BE2C (cell line): ENCODE measurements at regions not wholly inside any gene's neighbourhood (a gene's known extent, or its start where the extent isn't known, plus 50 kb on each side); places are given as distances from the start of the nearest gene placed in this dataset.

Source experiments
- DNase-seq: peaks from one replicate; pipeline ENCODE4 v3.0.0-alpha.2; 2020
- H3K27me3 ChIP-seq: fragments of 250-450 bp; sonication (Bioruptor Pico); 2 replicates; pipeline ENCODE4 v1.5.1; 2020; ENCODE audit warnings: mild to moderate bottlenecking
- H3K36me3 ChIP-seq: fragments of 250-450 bp; sonication (Bioruptor Pico); 2 replicates; pipeline ENCODE4 v1.5.1; 2020; ENCODE audit warnings: mild to moderate bottlenecking
- H3K4me1 ChIP-seq: fragments of 250-450 bp; sonication (Bioruptor Pico); 2 replicates; pipeline ENCODE4 v1.5.1; 2020
- H3K4me3 ChIP-seq: 2 replicates; pipeline ENCODE4 v1.5.1; 2011; ENCODE audit warnings: low read depth, low read length
- H3K9me3 ChIP-seq: fragments of 250-450 bp; sonication (Bioruptor Pico); 2 replicates; pipeline ENCODE4 v1.5.1; 2020
- CTCF ChIP-seq: IDR thresholded peaks from 2 replicates; pipeline ENCODE4 v1.5.1; 2012; ENCODE audit warnings: mild to moderate bottlenecking, low read depth, low read length

GRCh38 chr20:33908336-33908735 is 85.4 kb upstream of the RALY start:
- Histone ChIP-seq H3K4me1 (no peaks in the 10 kb centered on the region; the same call in 1 of the 2 replicates), H3K36me3 (no peaks in the 10 kb centered on the region), H3K27me3 (no peaks in the 10 kb centered on the region), H3K9me3 (no peaks in the 10 kb centered on the region), H3K4me3 (no peak overlapping the region)
- DNase-seq, result peak; percentile 71
- no peak for TF ChIP-seq CTCF

GRCh38 chr20:33908868-33909267 is 84.8 kb upstream of the RALY start:
- no peaks in the 10 kb centered on the region for H3K9me3 ChIP-seq

GRCh38 chr20:33909331-33909921 is 84.3 kb upstream of the RALY start:
- H3K4me3 ChIP-seq, result no peak overlapping the region
- H3K36me3 ChIP-seq, result no peaks in the 10 kb centered on the region
- no peaks in the 10 kb centered on the region for H3K9me3 ChIP-seq
- no peak for TF ChIP-seq CTCF
- DNase-seq, result no peak
- H3K27me3 ChIP-seq, result no peaks in the 10 kb centered on the region
- H3K4me1 ChIP-seq, result no peaks in the 10 kb centered on the region; the same call in 1 of the 2 replicates

More at GRCh38 chr20:33908868-33909267, 84.8 kb upstream of the RALY start:
- Histone ChIP-seq H3K4me3 (no peak overlapping the region), H3K27me3 (no peaks in the 10 kb centered on the region), H3K4me1 (no peaks in the 10 kb centered on the region; the same call in 1 of the 2 replicates), H3K36me3 (no peaks in the 10 kb centered on the region)
- TF ChIP-seq CTCF, result no peak
- no peak for DNase-seq

DNA sequence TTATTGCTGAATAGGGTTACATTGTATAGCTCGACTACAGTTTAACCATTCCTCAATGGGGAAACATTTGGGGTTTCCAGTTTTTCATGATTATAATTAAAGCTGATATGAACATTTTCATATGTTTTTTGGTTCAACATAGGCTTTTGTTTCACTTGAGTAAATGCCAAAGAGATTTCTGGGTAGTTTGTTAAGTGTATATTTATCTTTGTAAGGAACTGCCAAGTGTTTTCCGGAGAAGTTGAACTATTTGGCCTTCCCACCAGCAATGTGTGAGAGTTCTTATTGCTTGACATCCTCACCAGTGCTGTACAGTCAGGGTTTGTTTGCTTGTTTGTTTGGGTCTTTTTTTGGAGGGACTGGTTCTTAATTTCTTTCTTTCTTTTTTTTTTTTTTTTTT is 83.7 kb upstream of the RALY start:
- Histone ChIP-seq H3K4me1 (no peaks in the 10 kb centered on the region; the same call in 1 of the 2 replicates), H3K36me3 (no peaks in the 10 kb centered on the region), H3K9me3 (no peaks in the 10 kb centered on the region), H3K4me3 (no peak overlapping the region), H3K27me3 (no peaks in the 10 kb centered on the region)
- DNase-seq, result no peak
- no peak for TF ChIP-seq CTCF

- no peak for DNase-seq
- no peak for TF ChIP-seq CTCF
Observed at GRCh38 chr20:33910529-33911327, 83.0 kb upstream of the RALY start.

DNA sequence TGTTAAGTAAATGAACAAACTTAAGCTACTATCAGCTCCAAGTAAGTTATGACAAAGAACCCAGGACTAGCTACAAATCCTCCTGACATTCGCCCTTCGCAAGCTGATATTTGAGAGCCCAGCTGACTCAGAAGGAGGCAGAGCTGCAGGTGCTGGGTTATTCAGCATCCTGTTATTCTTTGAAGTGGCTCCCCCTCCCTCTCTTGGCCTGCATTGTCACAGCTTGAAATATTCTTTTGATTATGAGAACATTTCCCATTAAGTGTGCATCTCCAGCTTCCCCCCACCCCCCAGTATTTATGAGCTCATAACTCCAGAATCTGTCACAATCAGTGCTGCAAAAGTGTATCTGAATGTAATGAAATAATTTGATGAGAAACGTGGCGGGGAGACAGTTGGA is 78.8 kb upstream of the RALY start:
- H3K4me3 ChIP-seq, result no peak overlapping the region
- TF ChIP-seq CTCF, result no peak
- H3K36me3 ChIP-seq, result no peaks in the 10 kb centered on the region
- no peak for DNase-seq
- no peaks in the 10 kb centered on the region for H3K27me3 ChIP-seq
- H3K4me1 ChIP-seq, result no peaks in the 10 kb centered on the region
- no peaks in the 10 kb centered on the region for H3K9me3 ChIP-seq

More at GRCh38 chr20:33910529-33911327, 83.0 kb upstream of the RALY start:
- Histone ChIP-seq H3K4me3 (no peak overlapping the region), H3K27me3 (no peaks in the 10 kb centered on the region), H3K36me3 (no peaks in the 10 kb centered on the region), H3K4me1 (no peaks in the 10 kb centered on the region; the same call in 1 of the 2 replicates), H3K9me3 (no peaks in the 10 kb centered on the region)
